ENCODE measurements at regions not wholly inside any gene's neighbourhood (a gene's known extent, or its start where the extent isn't known, plus 50 kb on each side); places are given as distances from the start of the nearest gene placed in this dataset.
"Not testable (repeated sequence)": the region's sequence is repeated elsewhere in the genome, so short reads cannot be mapped to it uniquely, and the experiment has no call there.

- DNase-seq (ENCODE audit: extremely low spot score), result no peak
- WGBS, result 33% methylated on average over 37 of the region's 37 CpGs
- Histone ChIP-seq H3K27ac (ENCODE audit: low read depth) (no peak overlapping the region), H3K4me3 (ENCODE audit: low read depth, low read length) (no peak overlapping the region), H3K4me1 (ENCODE audit: insufficient read depth) (no peaks in the 10 kb centered on the region), H3K36me3 (ENCODE audit: insufficient read depth) (no peaks in the 10 kb centered on the region)
These were observed 414.8 kb downstream of the BUD13 start for GRCh38 chr11:116357784-116358544.

- Histone ChIP-seq H3K4me3 (ENCODE audit: low read depth, low read length) (no peak overlapping the region), H3K36me3 (ENCODE audit: insufficient read depth) (no peaks in the 10 kb centered on the region), H3K27ac (ENCODE audit: low read depth) (no peak overlapping the region), H3K4me1 (ENCODE audit: insufficient read depth) (no peaks in the 10 kb centered on the region)
- whole genome bisulfite sequencing, result 44% methylated on average over 7 of the region's 7 CpGs
- DNase-seq (ENCODE audit: extremely low spot score), result no peak
These were observed 416.3 kb downstream of the BUD13 start for GRCh38 chr11:116356451-116356850.

GRCh38 chr11:116355104-116355503 is 417.7 kb downstream of the BUD13 start:
- H3K4me3 ChIP-seq (ENCODE audit: low read depth, low read length), result no peak overlapping the region
- no peak overlapping the region for H3K27ac ChIP-seq (ENCODE audit: low read depth)
- no peaks in the 10 kb centered on the region for H3K4me1 ChIP-seq (ENCODE audit: insufficient read depth)
- no peak for DNase-seq (ENCODE audit: extremely low spot score)
- H3K36me3 ChIP-seq (ENCODE audit: insufficient read depth), result no peaks in the 10 kb centered on the region
- 44% methylated on average over 1 of the region's 1 CpG for WGBS

- Histone ChIP-seq H3K4me1 (ENCODE audit: insufficient read depth) (no peaks in the 10 kb centered on the region), H3K27ac (ENCODE audit: low read depth) (no peak overlapping the region), H3K36me3 (ENCODE audit: insufficient read depth) (no peaks in the 10 kb centered on the region), H3K4me3 (ENCODE audit: low read depth, low read length) (no peak overlapping the region)
- WGBS, result 64% methylated on average over 7 of the region's 7 CpGs
- DNase-seq (ENCODE audit: extremely low spot score), result no peak
These were observed 419.2 kb downstream of the BUD13 start for GRCh38 chr11:116353589-116353988.

- Histone ChIP-seq H3K36me3 (ENCODE audit: insufficient read depth) (no peaks in the 10 kb centered on the region), H3K4me1 (ENCODE audit: insufficient read depth) (no peaks in the 10 kb centered on the region), H3K4me3 (ENCODE audit: low read depth, low read length) (no peak overlapping the region), H3K27ac (ENCODE audit: low read depth) (no peak overlapping the region)
- 80% methylated on average over 4 of the region's 4 CpGs for WGBS
- no peak for DNase-seq (ENCODE audit: extremely low spot score)
These were observed 419.9 kb downstream of the BUD13 start for GRCh38 chr11:116352881-116353280.

GRCh38 chr11:116348226-116348625 is 424.6 kb downstream of the BUD13 start:
- DNase-seq (ENCODE audit: extremely low spot score), result no peak
- H3K36me3 ChIP-seq (ENCODE audit: insufficient read depth), result no peaks in the 10 kb centered on the region
- no peaks in the 10 kb centered on the region for H3K4me1 ChIP-seq (ENCODE audit: insufficient read depth)
- WGBS, result 19% methylated on average over 1 of the region's 1 CpG
- no peak overlapping the region for H3K27ac ChIP-seq (ENCODE audit: low read depth)
- H3K4me3 ChIP-seq (ENCODE audit: low read depth, low read length), result no peak overlapping the region

- Histone ChIP-seq H3K4me3 (ENCODE audit: low read depth, low read length) (no peak overlapping the region), H3K27ac (ENCODE audit: low read depth) (no peak overlapping the region), H3K4me1 (ENCODE audit: insufficient read depth) (no peaks in the 10 kb centered on the region), H3K36me3 (ENCODE audit: insufficient read depth) (no peaks in the 10 kb centered on the region)
- no peak for DNase-seq (ENCODE audit: extremely low spot score)
- WGBS, result 52% methylated on average over 2 of the region's 2 CpGs
These were observed 427.2 kb downstream of the BUD13 start for GRCh38 chr11:116345575-116345974.

- no peak for DNase-seq (ENCODE audit: extremely low spot score)
- 43% methylated on average over 5 of the region's 5 CpGs for WGBS
- Histone ChIP-seq H3K4me3 (ENCODE audit: low read depth, low read length) (no peak overlapping the region), H3K4me1 (ENCODE audit: insufficient read depth) (no peaks in the 10 kb centered on the region), H3K27ac (ENCODE audit: low read depth) (no peak overlapping the region), H3K36me3 (ENCODE audit: insufficient read depth) (no peaks in the 10 kb centered on the region)
These were observed 428.2 kb downstream of the BUD13 start for GRCh38 chr11:116344601-116345000.

GRCh38 chr11:116343270-116343669 is 429.5 kb downstream of the BUD13 start:
- 68% methylated on average over 3 of the region's 3 CpGs for WGBS
- Histone ChIP-seq H3K4me1 (ENCODE audit: insufficient read depth) (no peaks in the 10 kb centered on the region), H3K27ac (ENCODE audit: low read depth) (no peak overlapping the region), H3K4me3 (ENCODE audit: low read depth, low read length) (no peak overlapping the region), H3K36me3 (ENCODE audit: insufficient read depth) (no peaks in the 10 kb centered on the region)
- no peak for DNase-seq (ENCODE audit: extremely low spot score)

- no peak for DNase-seq (ENCODE audit: extremely low spot score)
- 89% methylated on average over 7 of the region's 7 CpGs for WGBS
- Histone ChIP-seq H3K4me1 (ENCODE audit: insufficient read depth) (no peaks in the 10 kb centered on the region), H3K27ac (ENCODE audit: low read depth) (no peak overlapping the region), H3K4me3 (ENCODE audit: low read depth, low read length) (no peak overlapping the region), H3K36me3 (ENCODE audit: insufficient read depth) (no peaks in the 10 kb centered on the region)
These were observed 430.6 kb downstream of the BUD13 start for GRCh38 chr11:116342148-116342547.

GRCh38 chr11:116339306-116340098 is 433.3 kb downstream of the BUD13 start:
- 71% methylated on average over 9 of the region's 9 CpGs for WGBS
- no peaks in the 10 kb centered on the region for H3K4me1 ChIP-seq (ENCODE audit: insufficient read depth)
- no peak for DNase-seq (ENCODE audit: extremely low spot score)
- H3K36me3 ChIP-seq (ENCODE audit: insufficient read depth), result no peaks in the 10 kb centered on the region
- no peak overlapping the region for H3K4me3 ChIP-seq (ENCODE audit: low read depth, low read length)
- no peak overlapping the region for H3K27ac ChIP-seq (ENCODE audit: low read depth)

- DNase-seq (ENCODE audit: extremely low spot score); H3K4me1 ChIP-seq (ENCODE audit: insufficient read depth); H3K4me3 ChIP-seq (ENCODE audit: low read depth, low read length); H3K36me3 ChIP-seq (ENCODE audit: insufficient read depth); H3K27ac ChIP-seq (ENCODE audit: low read depth): not testable (repeated sequence)
- 96% methylated on average over 4 of the region's 4 CpGs for WGBS
These were observed 434.3 kb downstream of the BUD13 start for GRCh38 chr11:116338500-116338899.

GRCh38 chr11:116336540-116336939 is 436.2 kb downstream of the BUD13 start:
- H3K4me1 ChIP-seq (ENCODE audit: insufficient read depth), result no peaks in the 10 kb centered on the region
- 84% methylated on average over 1 of the region's 1 CpG for WGBS
- no peak overlapping the region for H3K4me3 ChIP-seq (ENCODE audit: low read depth, low read length)
- DNase-seq (ENCODE audit: extremely low spot score), result no peak
- no peak overlapping the region for H3K27ac ChIP-seq (ENCODE audit: low read depth)
- H3K36me3 ChIP-seq (ENCODE audit: insufficient read depth), result no peaks in the 10 kb centered on the region

GRCh38 chr11:116335891-116336290 is 436.9 kb downstream of the BUD13 start:
- no peak for DNase-seq (ENCODE audit: extremely low spot score)
- Histone ChIP-seq H3K27ac (ENCODE audit: low read depth) (no peak overlapping the region), H3K4me3 (ENCODE audit: low read depth, low read length) (no peak overlapping the region), H3K4me1 (ENCODE audit: insufficient read depth) (no peaks in the 10 kb centered on the region), H3K36me3 (ENCODE audit: insufficient read depth) (no peaks in the 10 kb centered on the region)
- 86% methylated on average over 3 of the region's 3 CpGs for WGBS
